GM18519 (cell line): ENCODE measurements at regions not wholly inside any gene's neighbourhood (a gene's known extent, or its start where the extent isn't known, plus 50 kb on each side); places are given as distances from the start of the nearest gene placed in this dataset.

ENCODE experiments used
- ATAC-seq: cut with Tn5 transposase; IDR thresholded peaks from one replicate; pipeline ENCODE4 v1.9.1; 2021; ENCODE audit warnings: mild to moderate bottlenecking, moderate library complexity; ENCODE audit not compliant: unreplicated experiment, low FRiP score

DNA sequence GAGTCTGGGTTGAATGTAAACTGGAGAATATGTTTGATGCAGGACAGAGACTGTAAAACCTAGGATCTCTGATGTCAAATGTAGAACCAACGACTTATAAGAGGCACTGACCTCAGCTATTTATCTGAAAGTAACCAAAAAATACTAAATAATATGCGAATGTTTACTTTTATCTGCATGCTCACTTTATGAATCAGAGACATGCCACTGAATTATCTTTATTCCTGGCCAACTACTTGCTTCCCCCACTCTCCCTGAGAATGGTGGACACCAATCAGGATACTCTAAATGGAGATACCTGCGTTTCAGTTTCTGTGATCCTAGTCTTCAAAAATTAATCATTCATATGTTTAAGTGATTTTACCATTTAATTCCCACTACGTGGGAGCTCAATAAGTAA, 1038.4 kb upstream of the PABPC4L start:
- no peak for ATAC-seq

GRCh38 chr4:135238940-135239339, 1037.4 kb upstream of the PABPC4L start:
- no peak for ATAC-seq

DNA sequence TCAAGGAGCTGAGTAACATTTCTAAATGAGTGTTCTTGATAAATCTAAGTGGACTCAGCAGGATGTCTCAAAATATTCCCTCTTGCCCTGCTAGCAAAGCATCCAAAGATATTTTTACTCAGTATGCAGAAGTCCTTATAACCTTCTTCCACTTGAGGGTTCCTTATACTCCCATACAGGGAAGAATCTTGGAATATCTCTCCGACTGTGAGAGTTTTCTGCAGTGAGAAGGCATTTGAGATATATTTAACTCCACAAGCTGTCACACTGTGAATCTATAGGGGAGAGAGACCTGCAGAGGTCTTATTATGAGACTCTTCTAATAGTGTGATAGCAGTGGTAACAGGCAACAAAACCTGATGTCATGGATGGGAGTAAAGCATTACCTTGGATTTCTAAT, 1034.5 kb upstream of the PABPC4L start:
- no peak for ATAC-seq

- ATAC-seq, result no peak
Observed at GRCh38 chr4:135227842-135228241, 1026.3 kb upstream of the PABPC4L start.

- ATAC-seq, result no peak
Observed at GRCh38 chr4:135225551-135225950, 1024.0 kb upstream of the PABPC4L start.

GRCh38 chr4:135210341-135210740, 1008.8 kb upstream of the PABPC4L start:
- ATAC-seq, result no peak

- no peak for ATAC-seq
Observed at GRCh38 chr4:135207531-135207930, 1005.9 kb upstream of the PABPC4L start.

GRCh38 chr4:135204311-135204710, 1002.7 kb upstream of the PABPC4L start:
- no peak for ATAC-seq

DNA sequence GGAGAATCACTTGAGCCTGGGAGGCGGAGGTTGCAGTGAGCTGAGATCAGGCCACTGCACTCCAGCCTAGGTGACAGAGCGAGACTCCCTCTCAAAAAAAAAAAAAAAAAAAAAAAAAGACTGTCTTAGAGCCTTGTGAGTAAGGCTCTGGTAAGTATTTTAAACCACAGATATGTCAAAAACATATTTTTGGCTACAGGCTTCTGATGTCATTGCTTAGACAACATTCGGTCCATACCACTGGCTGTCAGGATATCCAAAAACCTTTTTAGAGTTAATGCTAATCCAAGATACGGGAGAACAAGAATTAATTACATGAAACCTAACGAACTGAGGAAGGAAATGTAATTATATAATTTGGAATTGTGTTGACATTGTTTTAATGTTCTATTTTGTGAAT, 999.5 kb upstream of the PABPC4L start:
- no peak for ATAC-seq

DNA sequence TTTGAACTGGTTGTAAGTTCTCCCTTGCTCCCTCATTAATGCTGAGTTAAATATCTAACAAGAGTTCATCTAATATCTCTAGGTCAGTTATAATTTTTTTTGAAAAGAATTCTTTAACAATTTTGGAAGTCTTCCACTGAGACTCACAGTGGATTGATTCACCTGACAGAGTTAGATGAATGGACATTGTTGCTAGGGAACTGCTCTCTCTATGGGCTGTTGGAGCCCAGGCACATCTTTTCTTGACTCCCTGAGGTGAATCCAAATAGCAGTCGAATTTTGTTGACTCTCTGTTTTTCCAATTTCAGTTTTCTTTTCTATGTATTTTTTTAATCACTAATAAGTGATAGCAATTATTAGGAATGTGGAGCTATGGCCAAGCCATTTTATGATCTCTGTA, 996.1 kb upstream of the PABPC4L start:
- ATAC-seq, result no peak

DNA sequence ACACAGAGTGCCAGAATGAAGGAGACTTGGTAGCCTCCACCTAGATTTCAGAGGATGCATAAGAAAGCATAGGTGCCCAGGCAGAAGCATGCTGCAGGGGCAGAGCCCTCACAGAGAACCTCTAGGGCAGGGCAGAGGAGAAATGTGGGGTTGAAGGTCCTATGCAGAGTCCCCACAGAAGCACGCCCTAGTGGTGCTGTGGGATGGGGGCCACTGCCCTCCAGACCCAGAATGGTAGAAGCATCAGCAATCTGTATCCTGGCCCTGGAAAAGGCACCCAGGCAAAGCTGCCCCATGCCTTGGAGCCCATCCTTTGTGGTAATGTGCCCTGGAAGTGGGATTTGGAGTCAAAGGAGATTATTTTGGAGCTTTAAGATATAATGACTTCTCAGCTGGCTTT, 992.9 kb upstream of the PABPC4L start:
- ATAC-seq, result no peak

DNA sequence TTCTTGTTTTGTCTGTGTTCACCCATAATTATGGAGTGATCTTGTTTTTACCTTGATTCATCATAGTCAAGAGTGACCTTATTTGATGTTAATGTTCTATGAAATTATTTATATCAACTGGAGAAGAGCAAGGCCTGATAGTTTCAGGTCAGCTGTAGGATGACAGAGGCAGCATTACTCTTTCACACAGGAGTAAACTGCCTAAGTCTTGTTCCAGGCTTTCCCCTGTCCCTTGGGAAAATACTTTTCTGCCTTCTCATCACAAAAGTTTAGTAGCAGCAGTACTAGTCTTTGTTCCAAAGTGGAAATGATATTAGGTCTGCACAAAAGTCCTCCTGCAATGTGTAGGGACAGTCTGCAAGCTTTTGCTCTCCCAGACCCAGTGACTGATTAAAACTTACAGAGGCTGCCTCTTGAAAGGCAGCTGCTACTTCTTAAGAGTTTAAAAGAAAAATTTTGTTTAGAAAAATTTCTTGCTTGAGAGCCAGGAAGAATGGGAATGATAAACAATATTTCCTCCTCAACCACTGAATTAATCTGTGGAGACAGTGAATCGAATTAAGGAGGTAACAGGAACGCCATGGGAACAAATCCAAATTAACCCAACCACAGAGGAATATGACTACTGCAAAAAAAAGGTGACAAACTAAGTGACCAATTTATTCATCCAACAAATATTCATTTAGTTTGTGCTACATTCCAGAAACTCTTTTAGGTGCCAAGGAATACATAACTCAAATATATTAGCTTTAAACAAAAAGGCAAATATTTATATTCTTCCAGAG, 991.4 kb upstream of the PABPC4L start:
- ATAC-seq, result no peak

- ATAC-seq, result no peak
Observed at GRCh38 chr4:135191596-135191995, 990.0 kb upstream of the PABPC4L start.

GRCh38 chr4:135186002-135186401, 984.4 kb upstream of the PABPC4L start:
- no peak for ATAC-seq

GRCh38 chr4:135185256-135185655, 983.7 kb upstream of the PABPC4L start:
- no peak for ATAC-seq

DNA sequence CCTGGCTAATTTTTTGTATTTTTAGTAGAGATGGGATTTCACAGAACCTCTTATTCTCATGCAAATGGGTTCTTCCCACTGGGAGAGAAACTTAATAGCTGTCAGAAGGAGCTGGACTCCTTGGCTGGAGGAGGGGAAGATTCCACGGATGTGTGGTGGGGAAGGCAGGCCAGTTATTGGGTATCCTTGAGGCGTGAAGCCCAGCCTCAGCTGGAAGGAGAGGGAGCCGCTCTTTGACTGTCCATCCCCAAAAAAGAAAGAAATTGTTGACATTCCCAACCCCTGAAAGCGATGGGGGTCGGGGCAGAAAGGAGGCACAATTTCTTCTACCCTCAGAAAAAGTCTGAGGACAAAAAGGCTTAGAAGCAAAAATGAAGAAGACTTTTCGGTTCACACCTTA, 983.1 kb upstream of the PABPC4L start:
- no peak for ATAC-seq

DNA sequence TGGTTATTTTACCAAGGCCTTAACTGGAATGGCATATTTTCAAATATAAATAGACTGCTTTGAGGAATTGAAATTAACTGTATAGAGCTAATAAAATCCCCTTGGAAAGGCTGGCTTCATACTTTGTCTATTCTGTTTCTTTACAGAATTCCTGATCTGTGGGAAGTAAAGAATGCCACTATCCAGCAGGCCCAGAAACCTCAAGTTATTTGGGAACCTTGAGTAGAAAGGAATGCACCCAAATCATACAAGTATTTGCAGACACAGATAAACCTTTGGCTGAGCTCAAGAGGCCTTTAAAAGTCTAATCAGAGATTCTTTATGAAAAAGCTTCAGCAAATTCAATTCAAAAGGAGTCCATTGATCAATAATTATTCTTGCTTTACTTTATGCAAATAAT, 975.7 kb upstream of the PABPC4L start:
- ATAC-seq, result no peak

DNA sequence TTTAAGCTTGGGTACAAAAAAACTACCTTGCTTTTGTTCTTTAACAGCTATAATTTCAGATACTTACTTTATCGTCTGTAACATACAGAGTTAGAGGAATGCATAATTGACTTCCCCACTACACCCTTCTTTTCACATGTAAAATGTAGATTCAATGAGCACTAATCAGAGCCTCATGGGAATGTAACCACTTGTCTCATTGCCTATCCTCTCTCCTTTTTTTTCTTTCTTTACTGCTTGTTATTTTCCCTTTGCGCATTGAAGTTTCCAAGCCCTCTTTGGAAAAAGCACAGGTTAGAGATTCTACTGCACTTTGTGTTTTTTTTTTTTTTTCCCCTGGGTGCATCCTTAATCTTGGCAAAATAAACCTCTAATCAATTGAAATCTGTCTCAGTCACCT, 965.1 kb upstream of the PABPC4L start:
- ATAC-seq, result no peak

GRCh38 chr4:135164601-135165000, 963.0 kb upstream of the PABPC4L start:
- ATAC-seq, result no peak

DNA sequence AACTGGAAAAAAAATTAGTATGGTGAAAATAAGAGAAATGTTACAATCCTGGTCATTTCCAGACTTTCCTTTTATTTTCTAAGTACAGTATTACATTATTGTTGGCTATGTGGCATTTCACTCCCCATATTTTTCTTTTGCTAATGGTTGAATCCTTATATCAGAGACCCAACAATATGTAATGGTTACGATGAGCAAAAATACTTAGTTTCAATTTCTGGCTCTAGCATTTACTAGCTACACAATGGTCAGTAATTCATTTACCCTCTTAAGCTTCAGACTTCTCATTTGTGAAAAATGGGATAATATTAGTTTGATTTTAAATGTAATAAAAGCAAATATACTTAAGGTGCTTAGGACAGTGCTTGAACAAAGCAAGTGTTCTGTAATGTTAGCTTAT, 942.9 kb upstream of the PABPC4L start:
- no peak for ATAC-seq

- ATAC-seq, result no peak
Observed at GRCh38 chr4:135124196-135124595, 922.6 kb upstream of the PABPC4L start.

DNA sequence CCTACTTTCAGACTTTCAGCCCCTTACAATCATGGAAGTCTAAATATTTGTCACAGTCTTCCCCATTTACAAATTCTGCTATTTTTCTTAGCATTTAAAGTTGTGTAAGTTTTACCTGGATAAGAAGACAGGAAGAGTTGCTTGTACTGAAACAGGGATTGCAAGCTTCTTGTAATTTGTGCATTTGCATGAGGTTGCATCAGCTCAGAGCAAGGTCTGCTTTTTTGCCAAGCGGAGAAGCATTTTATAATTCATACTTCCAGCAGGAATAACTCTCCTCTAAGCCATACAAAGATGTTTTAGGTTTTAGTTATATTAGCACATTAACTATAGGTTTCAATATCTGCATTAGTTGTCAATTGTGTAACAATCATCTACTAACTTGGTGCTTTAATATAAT, 922.0 kb upstream of the PABPC4L start:
- no peak for ATAC-seq

GRCh38 chr4:135122457-135122856, 920.9 kb upstream of the PABPC4L start:
- no peak for ATAC-seq
